Testis (tissue), 2 donors: ENCODE measurements at regions not wholly inside any gene's neighbourhood (a gene's known extent, or its start where the extent isn't known, plus 50 kb on each side); places are given as distances from the start of the nearest gene placed in this dataset.
"Not testable (repeated sequence)": the region's sequence is repeated elsewhere in the genome, so short reads cannot be mapped to it uniquely, and the experiment has no call there.

Experiments
- DNase-seq: peaks from one replicate; pipeline ENCODE4 v3.0.0-alpha.2; 2019
- H3K27ac ChIP-seq, 2 donors: fragments of 200-600 bp; sonication (generic); one replicate each; pipeline ENCODE4 v1.5.1; 2019
- H3K27me3 ChIP-seq: fragments of 200-600 bp; sonication (generic); one replicate; pipeline ENCODE4 v1.5.1; 2019
- H3K36me3 ChIP-seq: fragments of 200-600 bp; sonication (generic); one replicate; pipeline ENCODE4 v1.5.1; 2017; ENCODE audit warnings: low read depth; ENCODE audit errors: missing control alignments
- H3K4me1 ChIP-seq: fragments of 200-600 bp; sonication (generic); one replicate; pipeline ENCODE4 v1.5.1; 2019
- H3K4me3 ChIP-seq, 2 donors: fragments of 200-600 bp; sonication (generic); one replicate each; pipeline ENCODE4 v1.5.1; 2017 to 2019
- H3K9me3 ChIP-seq: fragments of 200-600 bp; sonication (generic); one replicate; pipeline ENCODE4 v1.5.1; 2017
- POLR2A ChIP-seq: fragments of 450-650 bp; IDR thresholded peaks from one replicate; pipeline ENCODE4 v1.6.1; 2017; ENCODE audit warnings: antibody characterized with exemption, mild to moderate bottlenecking, moderate library complexity
- WGBS, 2 donors: methylation state at CpG; one replicate each; pipeline ENCODE4 v1.1.5; 2018; 5-methylcytosine and 5-hydroxymethylcytosine counted together
- intact Hi-C: fragments of 100-400 bp; cut with DNase I; formaldehyde crosslinking; loops from one replicate; pipeline ENCODE4 v1.15.1; 2023; ENCODE audit warnings: low total_unique reads
- TF ChIP-seq, protein P1 (sequence below), 3 experiments: fragments of 450-650 bp in 2 of 3; fragments of 200-600 bp in 1 of 3; sonication (generic) in 1 of 3; IDR thresholded peaks; one replicate each; pipeline ENCODE4 v1.5.1; 2016 to 2019; ENCODE audit warnings: antibody characterized with exemption in 3 of 3, mild to moderate bottlenecking in 2 of 3, moderate library complexity in 1 of 3

DNA sequence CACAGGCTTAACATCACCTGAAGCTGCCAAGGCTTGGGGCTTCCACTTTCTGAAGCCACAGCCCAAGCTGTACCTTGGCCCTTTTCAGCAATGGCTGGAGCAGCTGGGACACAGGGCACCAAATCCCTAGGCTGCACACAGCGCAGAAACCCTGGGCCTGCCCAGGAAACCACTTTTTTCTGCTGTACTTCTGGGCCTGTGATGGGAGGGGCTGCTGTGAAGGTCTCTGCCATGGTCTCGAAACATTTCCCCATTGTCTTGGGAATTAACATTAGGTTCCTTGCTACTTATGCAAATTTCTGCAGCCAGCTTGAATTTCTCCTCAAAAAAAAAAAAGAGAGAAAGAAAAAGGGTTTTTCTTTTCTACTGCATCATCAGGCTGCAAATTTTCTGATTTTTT, 219.1 kb downstream of the RPL10L start:
- H3K27ac ChIP-seq, result no peak overlapping the region
- intact Hi-C loops, result no loop called here
- no peaks in the 10 kb centered on the region for H3K27me3 ChIP-seq
- TF ChIP-seq POLR2A, result no peak
- TF ChIP-seq, protein P1, sequence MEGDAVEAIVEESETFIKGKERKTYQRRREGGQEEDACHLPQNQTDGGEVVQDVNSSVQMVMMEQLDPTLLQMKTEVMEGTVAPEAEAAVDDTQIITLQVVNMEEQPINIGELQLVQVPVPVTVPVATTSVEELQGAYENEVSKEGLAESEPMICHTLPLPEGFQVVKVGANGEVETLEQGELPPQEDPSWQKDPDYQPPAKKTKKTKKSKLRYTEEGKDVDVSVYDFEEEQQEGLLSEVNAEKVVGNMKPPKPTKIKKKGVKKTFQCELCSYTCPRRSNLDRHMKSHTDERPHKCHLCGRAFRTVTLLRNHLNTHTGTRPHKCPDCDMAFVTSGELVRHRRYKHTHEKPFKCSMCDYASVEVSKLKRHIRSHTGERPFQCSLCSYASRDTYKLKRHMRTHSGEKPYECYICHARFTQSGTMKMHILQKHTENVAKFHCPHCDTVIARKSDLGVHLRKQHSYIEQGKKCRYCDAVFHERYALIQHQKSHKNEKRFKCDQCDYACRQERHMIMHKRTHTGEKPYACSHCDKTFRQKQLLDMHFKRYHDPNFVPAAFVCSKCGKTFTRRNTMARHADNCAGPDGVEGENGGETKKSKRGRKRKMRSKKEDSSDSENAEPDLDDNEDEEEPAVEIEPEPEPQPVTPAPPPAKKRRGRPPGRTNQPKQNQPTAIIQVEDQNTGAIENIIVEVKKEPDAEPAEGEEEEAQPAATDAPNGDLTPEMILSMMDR (IDR thresholded peaks at IDR 0.05), result no peak
- no peaks in the 10 kb centered on the region for H3K36me3 ChIP-seq
- WGBS, 2 donors, result 79 to 85% methylated on average over 2 of the region's 2 CpGs
- no peaks in the 10 kb centered on the region for H3K4me1 ChIP-seq
- no peak overlapping the region for H3K4me3 ChIP-seq
- no peaks in the 10 kb centered on the region for H3K9me3 ChIP-seq
- no peak for DNase-seq

DNA sequence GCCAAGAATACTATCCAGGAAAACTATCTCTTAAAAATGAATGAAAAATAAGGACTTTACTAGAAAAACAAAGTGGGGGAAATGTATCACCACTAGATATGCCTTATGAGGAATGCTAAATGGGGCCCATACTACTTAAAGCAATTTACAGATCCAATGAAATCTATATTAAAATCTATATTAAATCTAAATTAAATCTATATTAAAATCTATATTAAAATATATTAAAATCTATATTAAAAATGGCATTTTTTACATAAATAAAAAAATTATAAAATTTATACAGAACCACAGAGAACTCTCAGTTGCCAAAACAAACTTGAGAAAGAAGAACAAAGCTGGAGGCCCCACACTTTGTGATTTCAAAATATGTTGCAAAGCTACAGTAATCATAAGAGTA, 234.5 kb downstream of the RPL10L start:
- H3K4me1 ChIP-seq, result no peaks in the 10 kb centered on the region
- no peaks in the 10 kb centered on the region for H3K9me3 ChIP-seq
- H3K27ac ChIP-seq, result no peak overlapping the region
- no peak overlapping the region for H3K4me3 ChIP-seq
- DNase-seq, result no peak
- TF ChIP-seq, protein P1 (IDR thresholded peaks at IDR 0.05), result no peak
- no peak for TF ChIP-seq POLR2A
- intact Hi-C loops, result no loop called here
- H3K36me3 ChIP-seq, result no peaks in the 10 kb centered on the region
- H3K27me3 ChIP-seq, result no peaks in the 10 kb centered on the region

DNA sequence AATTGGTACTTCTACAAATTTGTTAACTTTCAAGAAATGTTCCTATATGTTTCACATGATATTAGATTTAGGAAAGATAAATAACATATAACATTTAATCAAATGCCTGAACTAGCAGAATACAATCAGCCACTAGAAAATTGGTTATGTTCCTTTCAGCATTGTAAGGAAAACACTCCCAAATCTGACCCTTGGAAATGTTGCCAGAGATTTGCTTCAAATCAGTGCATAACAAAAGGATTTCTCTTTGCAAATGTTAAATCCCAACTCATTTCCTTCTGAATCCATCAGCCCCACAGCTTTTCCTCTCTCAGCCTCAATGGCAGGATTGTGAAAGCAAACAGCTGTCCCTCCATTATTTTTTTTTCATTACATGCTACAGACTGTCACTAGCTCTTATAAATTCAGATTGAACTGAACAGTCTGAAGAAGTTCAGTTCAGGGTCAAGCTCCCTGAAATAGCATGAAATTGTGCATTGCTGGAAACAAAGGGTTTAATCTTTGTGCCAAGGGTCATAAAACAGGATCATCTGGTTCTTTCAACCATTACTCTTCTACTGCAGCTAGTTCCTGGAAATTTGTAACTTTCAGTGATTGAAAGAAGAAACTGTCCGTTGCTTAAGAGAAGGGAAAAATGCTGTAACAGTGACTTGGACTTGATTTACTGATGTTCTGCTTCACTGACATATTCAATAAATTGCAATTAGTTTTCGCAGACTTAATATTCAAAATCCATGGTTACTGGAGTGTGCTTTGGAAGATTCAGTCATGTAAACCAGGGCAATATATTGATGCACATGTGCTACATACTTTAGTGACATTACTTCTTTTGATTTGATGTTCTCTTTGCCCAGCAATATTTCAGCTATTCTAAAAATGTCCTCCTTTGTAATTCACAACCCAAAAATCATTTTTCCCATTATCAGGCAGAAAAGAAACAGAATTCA, 246.4 kb downstream of the RPL10L start:
- WGBS, 2 donors, result 40 to 47% methylated on average over 2 of the region's 2 CpGs
- TF ChIP-seq POLR2A, result no peak
- TF ChIP-seq, protein P1 (IDR thresholded peaks at IDR 0.05), result no peak
- H3K36me3 ChIP-seq, result no peaks in the 10 kb centered on the region
- no peak for DNase-seq
- H3K9me3 ChIP-seq, result no peaks in the 10 kb centered on the region
- no peaks in the 10 kb centered on the region for H3K4me1 ChIP-seq
- no peak overlapping the region for H3K4me3 ChIP-seq
- intact Hi-C loops, result no loop called here
- no peak overlapping the region for H3K27ac ChIP-seq
- H3K27me3 ChIP-seq, result no peaks in the 10 kb centered on the region

DNA sequence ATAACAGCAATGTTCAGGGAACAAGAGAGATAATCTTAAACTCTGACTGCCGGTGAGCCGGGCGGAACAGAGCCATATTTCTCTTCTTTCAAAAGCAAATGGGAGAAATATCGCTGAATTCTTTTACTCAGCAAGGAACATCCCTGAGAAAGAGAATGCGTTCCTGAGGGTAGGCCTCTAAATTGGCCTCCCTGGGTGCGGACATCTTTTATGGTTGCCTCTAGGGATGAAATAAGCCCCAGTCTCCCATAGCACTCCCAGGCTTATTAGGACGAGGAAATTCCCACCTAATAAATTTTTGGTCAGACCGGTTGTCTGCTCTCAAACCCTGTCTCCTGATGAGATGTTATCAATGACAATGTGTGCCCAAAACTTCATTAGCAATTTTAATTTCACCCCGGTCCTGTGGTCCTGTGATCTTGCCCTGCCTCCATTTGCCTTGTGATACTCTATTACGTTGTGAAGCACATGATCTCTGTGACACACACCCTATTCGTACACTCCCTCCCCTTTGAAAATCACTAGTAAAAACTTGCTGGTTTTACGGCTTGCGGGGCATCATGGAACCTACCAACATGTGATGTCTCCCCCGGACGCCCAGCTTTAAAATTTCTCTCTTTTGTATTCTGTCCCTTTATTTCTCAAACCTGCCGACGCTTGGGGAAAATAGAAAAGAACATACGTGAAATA, 249.4 kb downstream of the RPL10L start:
- H3K36me3 ChIP-seq, H3K4me3 ChIP-seq, H3K27ac ChIP-seq, DNase-seq, H3K27me3 ChIP-seq, intact Hi-C loops, H3K9me3 ChIP-seq, H3K4me1 ChIP-seq: not testable (repeated sequence)
- 91 to 98% methylated on average over 18 of the region's 18 CpGs for WGBS, 2 donors

DNA sequence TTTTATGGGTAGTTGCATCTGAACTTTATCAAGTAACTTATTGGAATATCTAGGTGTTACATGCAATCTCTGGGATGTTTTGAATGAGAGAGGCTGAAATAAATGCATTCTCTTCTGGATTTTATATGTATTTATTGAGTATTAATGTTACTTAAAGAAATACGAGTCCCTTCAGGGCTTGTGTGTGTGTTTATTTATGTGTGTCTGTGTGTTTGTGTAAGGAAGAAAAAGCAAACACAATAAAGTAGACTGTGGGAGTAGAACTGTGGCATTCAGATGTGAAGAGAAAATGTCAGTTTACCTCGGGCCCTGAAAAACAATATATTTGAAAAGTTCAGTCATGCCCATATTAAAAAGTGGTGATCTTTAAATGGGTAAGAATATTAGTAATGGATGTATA, 250.5 kb downstream of the RPL10L start:
- no peak for DNase-seq

More for the DNA sequence above, 250.5 kb downstream of the RPL10L start:
- Histone ChIP-seq H3K27me3 (no peaks in the 10 kb centered on the region), H3K4me3 (no peak overlapping the region), H3K9me3 (no peaks in the 10 kb centered on the region), H3K36me3 (no peaks in the 10 kb centered on the region), H3K27ac (no peak overlapping the region), H3K4me1 (no peaks in the 10 kb centered on the region)
- 68 to 83% methylated on average over 2 of the region's 2 CpGs for WGBS, 2 donors
- TF ChIP-seq, protein P1 (IDR thresholded peaks at IDR 0.05), result no peak
- TF ChIP-seq POLR2A, result no peak
- intact Hi-C loops, result no loop called here
